ENCODE measurements at regions not wholly inside any gene's neighbourhood (a gene's known extent, or its start where the extent isn't known, plus 50 kb on each side); places are given as distances from the start of the nearest gene placed in this dataset.

GRCh38 chr4:102402223-102402622, 56.9 kb upstream of the SLC39A8 start:
- no peak for ATAC-seq

GRCh38 chr4:102403116-102403515, 57.8 kb upstream of the SLC39A8 start:
- ATAC-seq = no peak
- TF ChIP-seq PPARA (CRISPR knock-in tag; IDR thresholded peaks at IDR 0.05; ENCODE audit: borderline replicate concordance) (no peak), ZFP3 (CRISPR knock-in tag; IDR thresholded peaks at IDR 0.05) (no peak), ESRRG (CRISPR knock-in tag; IDR thresholded peaks at IDR 0.05) (no peak), ZFP30 (CRISPR knock-in tag; IDR thresholded peaks at IDR 0.05) (no peak), TSHZ2 (CRISPR knock-in tag; IDR thresholded peaks at IDR 0.05) (no peak), ZC3H10 (CRISPR knock-in tag; IDR thresholded peaks at IDR 0.05) (no peak), CREB5 (CRISPR knock-in tag; IDR thresholded peaks at IDR 0.05; ENCODE audit: low read depth) (no peak), TOX (CRISPR knock-in tag; IDR thresholded peaks at IDR 0.05; ENCODE audit: borderline replicate concordance) (no peak)

More at GRCh38 chr4:102402223-102402622, 56.9 kb upstream of the SLC39A8 start:
- TF ChIP-seq TSHZ2 (CRISPR knock-in tag; IDR thresholded peaks at IDR 0.05) = no peak
- TF ChIP-seq SNAI2 (CRISPR knock-in tag; IDR thresholded peaks at IDR 0.05) = no peak
- no peak for TF ChIP-seq ZNF8 (CRISPR knock-in tag; IDR thresholded peaks at IDR 0.05)
- no peak for TF ChIP-seq TCF4 (CRISPR knock-in tag; IDR thresholded peaks at IDR 0.05; ENCODE audit: borderline replicate concordance)
- TF ChIP-seq ZNF565 (CRISPR knock-in tag; conservative IDR thresholded peaks at IDR 0.05; ENCODE audit: low read depth) = no peak
- no peak for TF ChIP-seq RARB (CRISPR knock-in tag; IDR thresholded peaks at IDR 0.05)
- TF ChIP-seq GLIS3 (CRISPR knock-in tag; IDR thresholded peaks at IDR 0.05) = no peak

GRCh38 chr4:102404431-102404969, 59.2 kb upstream of the SLC39A8 start:
- ATAC-seq = no peak
- TF ChIP-seq GLIS3 (CRISPR knock-in tag; IDR thresholded peaks at IDR 0.05) = no peak
- TF ChIP-seq BACH2 (CRISPR knock-in tag; IDR thresholded peaks at IDR 0.05; ENCODE audit: borderline replicate concordance) = no peak
- no peak for TF ChIP-seq ZNF565 (CRISPR knock-in tag; conservative IDR thresholded peaks at IDR 0.05; ENCODE audit: low read depth)
- no peak for TF ChIP-seq RARB (CRISPR knock-in tag; IDR thresholded peaks at IDR 0.05)
- TF ChIP-seq ZC3H10 (CRISPR knock-in tag; IDR thresholded peaks at IDR 0.05) = no peak
- no peak for TF ChIP-seq ZFP3 (CRISPR knock-in tag; IDR thresholded peaks at IDR 0.05)
- no peak for TF ChIP-seq CSRNP3 (CRISPR knock-in tag; IDR thresholded peaks at IDR 0.05)
- TF ChIP-seq SNAI2 (CRISPR knock-in tag; IDR thresholded peaks at IDR 0.05) = no peak
- TF ChIP-seq TOX (CRISPR knock-in tag; IDR thresholded peaks at IDR 0.05; ENCODE audit: borderline replicate concordance) = no peak
- TF ChIP-seq ZNF70 (CRISPR knock-in tag; IDR thresholded peaks at IDR 0.05) = no peak
- no peak for TF ChIP-seq TSHZ2 (CRISPR knock-in tag; IDR thresholded peaks at IDR 0.05)
- no peak for TF ChIP-seq ARNTL (CRISPR knock-in tag; IDR thresholded peaks at IDR 0.05; ENCODE audit: borderline replicate concordance, low read depth)
- TF ChIP-seq PATZ1 (CRISPR knock-in tag; IDR thresholded peaks at IDR 0.05; ENCODE audit: borderline replicate concordance) = no peak
- TF ChIP-seq ZFP30 (CRISPR knock-in tag; IDR thresholded peaks at IDR 0.05) = no peak

All from SK-N-SH treated with all-trans-retinoic acid at 6 μM for 48 hours (cell line).